ENCODE measurements at regions not wholly inside any gene's neighbourhood (a gene's known extent, or its start where the extent isn't known, plus 50 kb on each side); places are given as distances from the start of the nearest gene placed in this dataset.

DNA sequence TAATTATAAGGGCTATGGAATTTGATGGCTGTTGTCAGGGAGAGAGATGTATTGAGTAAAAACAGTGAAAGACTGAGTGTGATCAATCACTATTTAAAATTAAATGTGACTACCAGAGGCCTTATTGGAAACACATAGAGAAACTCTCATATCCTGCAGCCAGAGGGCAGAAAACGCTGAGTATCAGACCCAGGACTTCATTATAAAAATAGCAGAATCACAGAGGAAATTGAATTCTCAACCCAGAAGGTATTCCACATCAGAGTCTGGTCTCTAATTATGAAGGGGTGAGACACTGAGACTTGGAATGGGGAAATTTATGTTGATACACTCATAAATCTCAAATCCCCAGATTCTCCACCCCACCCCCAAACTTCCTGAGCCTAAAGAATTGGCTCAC, 69.5 kb upstream of the IL6 start:
- DNase-seq, result peak; percentile 24

DNA sequence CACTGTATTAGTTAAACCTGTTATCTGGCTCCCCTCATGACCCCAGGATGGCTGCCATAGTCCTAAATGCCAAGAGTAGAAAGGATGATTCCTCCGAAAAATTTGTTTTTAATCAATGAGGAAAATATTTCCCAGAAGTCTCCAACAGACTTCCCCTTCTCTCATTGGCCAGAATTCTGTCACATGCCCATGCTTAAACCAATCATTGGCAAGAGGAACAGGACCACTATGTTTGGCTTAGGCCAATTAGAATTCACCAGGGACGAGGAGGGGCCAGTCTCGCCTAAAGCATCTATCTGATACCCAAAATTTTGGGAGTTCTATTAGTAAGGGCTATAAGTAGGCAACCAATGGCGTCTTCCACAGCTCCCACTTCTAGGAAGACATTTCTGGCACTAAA, 71.2 kb upstream of the IL6 start:
- DNase-seq, result no peak

DNA sequence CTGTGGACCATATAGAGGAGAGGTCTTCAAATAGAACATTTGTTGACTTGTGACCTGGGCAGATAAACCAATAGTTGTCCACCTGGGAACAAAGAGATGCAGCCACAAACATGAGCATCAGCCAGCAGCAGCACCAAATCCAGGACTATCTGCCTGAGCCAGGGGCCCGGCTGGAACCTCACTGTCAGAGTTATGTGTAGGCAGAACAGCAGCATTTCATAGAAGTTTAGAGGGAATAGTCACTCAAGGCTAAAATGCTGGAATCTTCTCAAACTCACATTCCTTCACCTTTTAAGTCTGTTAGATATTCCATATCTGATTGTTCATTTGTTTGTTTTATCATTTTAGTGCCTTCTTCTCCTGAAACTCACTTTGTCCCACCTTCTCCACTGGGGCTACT, 72.2 kb upstream of the IL6 start:
- DNase-seq, result no peak

DNA sequence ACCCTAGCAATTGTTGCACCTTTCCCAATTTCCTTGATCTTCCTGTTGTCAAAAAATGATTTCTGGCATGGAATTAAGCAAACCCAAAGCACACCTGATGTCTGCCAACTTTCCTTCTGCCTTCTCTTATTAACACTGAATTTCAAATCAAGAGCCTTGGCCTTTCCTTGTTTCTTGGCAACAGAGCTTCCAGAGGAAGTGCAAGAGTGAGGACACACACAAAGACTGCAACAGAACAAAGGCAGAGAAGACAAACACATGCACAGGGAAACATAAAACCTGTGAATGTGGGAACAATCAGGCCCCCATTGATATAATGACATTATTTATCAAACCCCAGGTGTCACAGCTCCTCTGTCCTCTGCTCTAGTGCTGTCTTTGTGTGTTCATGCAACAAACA, 73.0 kb upstream of the IL6 start:
- no peak for DNase-seq

DNA sequence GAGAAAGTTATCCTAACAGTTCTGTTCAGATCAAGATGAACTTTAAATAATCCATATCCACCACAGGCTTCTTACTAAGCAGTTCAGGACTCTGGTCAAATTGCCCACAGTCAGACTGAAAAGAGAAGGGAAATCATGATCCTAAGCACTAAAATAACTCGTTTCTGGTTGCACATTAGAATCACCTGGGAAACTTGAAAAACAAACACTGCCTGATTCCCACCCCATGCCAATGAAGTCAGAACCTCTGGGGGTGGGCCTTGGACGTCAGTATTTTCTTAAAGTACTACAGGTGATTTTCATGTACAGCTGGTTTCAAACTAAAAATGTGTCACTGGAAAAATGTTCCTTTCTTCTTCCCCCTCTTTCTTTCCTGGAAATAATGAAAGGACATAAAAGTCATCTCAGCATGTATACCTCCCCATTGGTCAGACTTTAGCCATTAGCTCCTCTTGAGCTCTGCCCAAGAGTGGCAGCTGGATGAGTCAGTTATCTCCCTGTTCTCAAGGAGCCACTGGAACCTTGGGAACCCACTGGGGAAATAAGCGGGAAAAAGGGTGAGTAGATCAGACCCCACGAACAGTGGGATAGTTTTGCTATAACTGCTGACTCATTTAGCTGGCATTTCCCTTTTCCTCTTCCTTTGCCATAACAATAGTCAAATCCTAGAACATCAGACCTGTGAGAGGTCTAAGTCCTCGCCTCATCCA, 75.3 kb upstream of the IL6 start:
- DNase-seq, result no peak

DNA sequence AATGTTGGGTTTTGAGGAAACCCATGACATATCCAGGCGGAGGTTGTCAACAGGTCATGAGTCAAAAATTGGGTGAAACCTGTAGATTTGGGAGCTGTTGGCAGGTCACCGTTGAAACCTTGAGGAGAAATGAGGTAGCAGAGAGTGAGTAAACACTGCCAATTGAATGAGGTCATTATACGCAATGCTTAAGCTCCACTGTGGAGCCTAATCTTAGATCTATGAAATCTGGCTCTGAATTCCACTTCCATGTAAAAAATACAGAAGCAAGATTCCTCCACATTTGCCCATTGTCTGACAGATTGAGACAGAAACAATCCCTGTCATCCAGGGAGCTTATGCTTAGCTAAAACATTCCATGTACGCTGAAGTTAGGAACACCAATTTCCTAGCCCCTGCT, 76.0 kb upstream of the IL6 start:
- DNase-seq, result no peak

DNA sequence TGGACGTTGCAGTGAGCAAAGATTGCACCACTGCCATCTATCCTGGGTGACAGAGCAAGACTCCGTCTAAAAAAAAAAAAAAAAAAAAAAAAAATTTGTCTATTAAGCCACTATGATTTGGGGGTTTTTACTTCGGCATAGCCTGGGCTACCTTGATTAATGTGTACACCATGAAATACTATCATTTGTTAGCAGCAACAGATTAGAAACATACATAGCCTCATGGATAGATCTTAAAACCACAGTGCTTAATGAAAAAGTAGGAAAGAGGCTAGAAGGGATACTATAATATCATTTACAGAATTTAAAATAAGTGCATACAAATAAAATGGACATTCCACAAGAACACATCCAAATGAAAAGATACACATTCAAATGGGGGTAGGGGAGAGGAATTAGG, 77.3 kb upstream of the IL6 start:
- DNase-seq, result no peak

DNA sequence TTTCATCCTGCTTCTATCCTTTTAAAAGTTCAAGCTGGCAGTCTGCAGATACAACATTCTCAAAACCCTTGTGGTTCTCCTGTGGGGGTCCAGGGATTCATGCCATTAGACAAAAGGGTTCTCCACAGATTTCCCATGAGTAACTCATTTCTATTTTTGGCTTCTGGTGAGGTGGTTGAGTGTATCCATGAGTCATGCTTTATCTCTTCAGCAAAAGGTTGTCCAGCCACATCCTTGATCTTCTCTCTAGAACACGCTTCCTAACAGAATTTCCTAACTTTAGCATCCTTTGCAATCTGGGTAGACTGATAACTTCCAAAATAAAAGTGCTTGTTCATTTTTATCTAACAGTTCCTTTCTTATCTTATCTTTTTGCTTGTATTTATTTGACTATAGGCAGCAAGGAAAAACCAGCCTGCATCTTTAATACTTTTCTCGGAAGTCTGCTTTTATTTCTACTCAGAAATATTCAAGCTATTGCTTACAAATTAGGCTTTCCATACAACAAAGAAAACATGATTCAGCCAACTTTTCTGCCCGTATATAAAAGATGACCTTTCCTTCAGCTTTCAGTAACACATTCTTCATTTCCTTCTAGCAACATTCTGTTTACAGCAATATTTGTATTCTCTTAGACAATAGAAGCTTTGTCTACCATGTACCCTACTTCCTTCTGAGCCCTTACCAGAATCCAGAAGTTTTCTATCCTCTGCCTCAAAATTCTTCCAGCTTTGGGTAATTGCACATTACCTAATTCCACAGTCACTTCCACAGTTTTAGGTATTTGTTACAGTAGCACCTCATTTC, 79.3 kb upstream of the IL6 start:
- DNase-seq, result no peak

DNA sequence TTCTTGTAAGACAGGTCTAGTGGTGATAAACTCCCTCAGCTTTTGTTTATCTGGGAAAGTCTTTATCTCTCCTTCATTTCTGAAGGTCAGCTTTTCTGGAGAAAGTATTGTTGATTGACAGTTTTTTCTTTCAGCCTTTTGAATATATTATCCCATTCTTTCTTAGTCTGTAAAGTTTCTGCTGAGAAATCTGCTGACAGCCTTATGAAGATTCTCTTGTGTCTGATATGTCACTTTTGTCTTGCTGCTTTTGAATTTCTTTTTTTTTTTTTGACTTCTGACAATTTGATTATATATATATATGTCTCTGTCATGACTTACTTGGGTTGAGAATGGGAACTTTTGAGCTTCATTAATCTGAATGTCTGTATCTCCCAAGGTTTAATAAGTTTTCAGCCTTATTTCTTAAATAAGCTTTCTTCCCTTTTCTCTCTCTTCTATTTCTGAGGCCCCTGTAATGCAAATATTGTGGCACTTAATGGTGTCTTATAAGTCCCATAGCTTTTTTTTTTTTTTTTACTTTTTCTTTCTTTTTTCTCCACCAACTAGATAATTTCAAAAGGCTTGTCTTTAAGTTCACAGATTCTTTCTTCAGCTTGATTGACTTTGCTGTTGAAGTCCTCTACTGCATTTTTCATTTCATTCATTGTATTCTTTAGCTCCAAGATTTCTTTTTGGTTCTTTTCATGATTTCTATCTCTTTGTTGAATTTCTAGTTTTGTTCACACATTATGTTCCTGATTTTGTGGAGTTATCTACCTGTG, 81.4 kb upstream of the IL6 start:
- no peak for DNase-seq

DNA sequence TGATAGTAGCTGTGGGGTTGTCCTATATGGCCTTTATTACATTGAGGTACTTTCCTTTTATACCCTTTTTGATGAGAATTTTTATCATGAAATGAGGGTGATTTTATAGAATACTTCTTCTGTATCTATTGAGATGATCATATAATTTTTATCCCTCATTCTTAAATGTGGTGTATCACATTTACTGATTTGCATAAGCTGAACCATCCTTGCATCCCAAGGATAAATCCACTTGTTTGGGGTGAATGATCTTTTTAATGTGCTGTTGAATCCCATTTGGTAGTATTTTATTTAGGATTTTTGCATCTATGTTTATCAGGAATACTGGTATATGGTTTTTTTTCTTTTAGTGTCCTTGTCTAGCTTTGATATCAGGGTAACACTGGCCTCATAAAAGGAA, 84.5 kb upstream of the IL6 start:
- no peak for DNase-seq

DNA sequence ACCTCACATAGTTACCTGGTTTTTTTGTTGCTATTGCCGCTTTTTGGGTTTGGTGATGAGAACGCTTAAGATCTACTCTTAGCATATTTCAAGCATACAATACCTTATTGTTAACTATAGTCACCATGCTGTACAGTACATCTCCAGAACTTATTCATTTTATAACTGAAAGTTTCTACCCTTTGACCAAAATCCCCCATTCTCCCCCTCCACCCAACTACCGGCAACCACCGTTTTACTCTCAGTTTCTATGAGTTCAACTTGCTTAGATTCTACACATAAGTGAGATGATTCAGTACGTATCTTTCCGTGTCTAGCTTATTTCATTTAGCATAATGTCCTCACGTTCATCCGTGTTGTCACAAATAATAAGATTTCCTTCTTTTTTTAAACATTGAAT, 86.7 kb upstream of the IL6 start:
- no peak for DNase-seq

DNA sequence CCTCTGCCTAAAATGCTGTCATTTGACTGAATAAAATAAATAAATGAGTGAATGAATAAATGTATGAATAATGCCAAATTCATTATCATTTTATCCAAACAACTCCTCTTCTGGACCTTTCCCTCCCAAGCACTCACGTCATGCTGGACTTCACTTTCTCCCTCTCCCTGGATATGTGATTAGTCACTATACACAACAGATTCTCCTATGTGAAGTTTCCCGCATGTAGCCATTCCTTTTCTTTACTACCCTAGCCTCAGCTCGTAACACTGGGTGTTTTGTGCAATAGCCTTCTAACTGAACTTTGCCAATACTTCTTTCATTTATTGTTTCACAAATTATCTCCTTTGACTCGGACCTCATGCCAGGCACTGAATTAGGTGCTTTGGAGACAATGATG, 87.6 kb upstream of the IL6 start:
- DNase-seq, result no peak

DNA sequence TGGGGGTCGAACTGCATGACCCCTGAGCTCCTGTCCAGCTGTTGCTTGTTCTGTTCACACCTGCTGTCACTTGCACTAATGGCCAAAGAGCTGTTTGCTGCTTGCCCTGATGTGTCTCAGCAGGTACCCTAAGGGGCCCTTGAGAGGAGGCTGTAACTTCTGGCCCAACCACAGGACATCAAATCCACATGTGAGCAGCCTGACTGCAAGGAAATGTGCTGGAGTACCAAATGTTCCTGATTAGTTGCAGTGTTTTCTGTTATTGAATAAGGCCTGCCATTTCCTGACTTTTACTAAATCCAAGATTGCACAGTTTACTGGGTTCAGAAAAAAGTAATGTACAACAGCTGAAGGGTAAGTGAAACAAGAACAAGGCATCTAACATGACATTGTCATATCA, 91.7 kb upstream of the IL6 start:
- DNase-seq, result no peak

DNA sequence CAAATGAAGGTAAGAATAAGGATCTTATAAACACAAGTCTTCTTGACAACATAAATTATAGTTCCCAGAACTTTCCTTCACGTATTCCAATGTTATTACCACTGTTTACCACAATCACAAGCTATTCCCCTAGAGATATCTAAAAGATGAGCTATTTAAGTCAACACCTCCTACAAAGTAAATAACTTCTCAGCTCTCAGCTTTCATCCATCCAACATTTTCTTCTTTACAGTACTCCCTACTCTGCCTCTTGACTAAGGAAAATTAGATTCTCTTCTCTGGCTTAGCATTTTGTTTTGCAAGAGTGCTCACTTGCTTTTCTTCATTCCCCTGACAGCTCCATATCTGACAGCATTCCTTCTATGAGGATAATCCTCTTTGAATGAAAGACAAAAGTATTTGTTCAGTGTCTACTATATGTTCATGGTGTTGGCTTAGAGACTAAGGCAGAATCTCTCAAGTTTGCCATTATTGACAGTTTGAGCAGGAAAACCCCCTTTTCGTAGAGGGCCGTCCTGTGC, 93.0 kb upstream of the IL6 start:
- no peak for DNase-seq

DNA sequence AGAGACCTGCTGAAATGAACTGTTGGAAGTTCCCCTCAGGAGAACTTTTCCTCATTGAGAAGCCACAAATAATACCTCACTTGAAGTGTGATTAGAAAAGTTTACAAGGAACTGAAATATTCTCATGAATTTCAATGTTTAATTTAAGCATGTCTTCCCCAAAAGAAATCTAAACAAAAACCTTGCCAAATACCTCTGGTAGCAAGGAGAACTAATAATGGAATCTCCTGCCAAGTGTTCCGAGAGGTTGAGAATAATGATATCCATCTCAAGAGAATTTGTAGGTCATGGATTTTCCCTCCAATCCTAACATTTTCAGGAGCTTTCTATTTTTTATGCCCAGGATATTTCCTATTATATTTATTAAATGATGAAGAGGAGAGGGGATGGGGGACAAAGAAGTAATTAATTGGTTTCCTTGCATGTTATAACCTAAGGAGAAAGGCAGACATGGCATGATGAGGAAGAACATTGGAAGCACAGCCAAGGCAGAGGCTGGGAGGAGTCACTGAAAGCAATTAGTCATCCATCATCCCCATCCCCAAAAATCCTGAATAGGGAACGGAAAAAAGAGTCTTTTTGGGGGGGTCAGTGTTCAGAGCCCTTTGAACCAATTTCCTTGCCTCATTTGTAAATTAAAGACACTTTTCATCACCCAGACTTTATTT, 93.6 kb upstream of the IL6 start:
- no peak for DNase-seq

DNA sequence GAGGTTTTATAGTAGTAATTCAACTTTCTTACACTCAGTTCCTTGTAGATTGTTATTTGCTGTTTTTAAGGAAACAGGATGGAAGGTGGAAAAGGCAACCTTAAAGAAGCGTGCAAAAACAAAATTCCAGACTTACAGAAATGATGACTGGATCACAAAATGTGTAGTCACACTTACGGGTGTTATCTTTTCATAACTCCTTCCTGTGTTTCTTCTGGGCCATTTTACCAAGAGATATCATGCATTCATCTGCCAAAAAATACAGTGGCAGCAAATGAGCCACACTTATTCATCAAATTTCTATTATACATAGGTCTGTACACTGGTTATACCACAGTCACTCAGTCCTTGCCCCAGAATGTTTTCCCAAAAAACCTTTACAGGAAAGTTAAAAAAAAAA, 94.3 kb upstream of the IL6 start:
- no peak for DNase-seq

DNA sequence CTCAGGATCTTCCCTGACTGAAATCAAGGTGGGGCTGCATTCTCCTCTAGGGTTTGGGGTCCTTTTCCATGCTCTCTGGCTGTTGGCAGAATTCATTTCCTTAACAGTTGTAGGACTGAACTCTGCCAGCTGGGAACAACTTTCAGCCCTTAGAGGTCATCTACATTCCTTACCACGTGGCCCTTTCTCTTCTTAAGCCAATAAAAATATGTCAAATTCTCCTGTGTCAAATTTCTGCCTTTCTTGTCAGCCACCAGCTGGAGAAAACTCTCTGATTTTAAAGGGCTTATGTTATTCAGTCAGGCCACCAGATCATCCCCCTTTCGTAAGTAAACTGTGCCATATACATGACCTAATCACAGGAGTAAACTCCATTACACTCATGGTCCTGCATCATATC, 95.3 kb upstream of the IL6 start:
- DNase-seq, result no peak

DNA sequence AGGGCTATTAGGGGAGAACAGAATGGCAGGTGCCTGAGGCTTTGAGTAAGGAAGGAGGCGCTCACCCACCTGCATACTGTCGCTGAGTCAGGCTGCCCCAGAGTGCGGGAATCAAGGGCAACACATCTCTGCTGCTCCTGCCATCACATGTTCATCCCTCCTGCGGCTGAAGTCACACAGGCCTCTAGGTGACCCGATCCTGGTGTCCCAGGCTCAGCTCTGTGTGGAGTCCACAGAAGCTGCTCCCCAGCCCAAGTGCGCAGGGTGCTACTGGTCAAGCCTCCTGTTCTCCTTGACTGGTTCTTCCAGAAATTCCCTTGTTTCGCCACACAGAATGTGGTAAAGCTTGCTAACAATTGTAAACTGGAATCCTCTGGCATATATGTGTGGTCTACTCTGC, 96.9 kb upstream of the IL6 start:
- no peak for DNase-seq

DNA sequence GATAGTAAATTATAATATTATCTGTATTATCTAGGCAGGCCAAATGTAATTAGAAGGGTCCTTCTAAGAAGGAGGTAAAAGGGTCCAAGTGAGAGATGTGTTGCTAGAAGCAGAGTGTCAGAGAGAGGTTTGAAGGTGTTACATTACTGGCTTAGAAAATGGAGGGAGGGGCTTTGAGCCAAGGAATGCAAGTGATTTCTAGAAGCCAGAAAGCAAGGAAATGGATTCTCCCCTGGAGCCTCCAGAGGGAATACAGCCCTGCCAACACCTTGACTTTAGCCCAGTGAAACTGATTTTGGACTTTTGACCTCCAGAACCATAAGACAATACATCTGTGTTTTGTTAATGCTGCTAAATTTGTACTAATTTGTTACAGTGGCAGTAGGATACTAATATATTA, 97.9 kb upstream of the IL6 start:
- DNase-seq, result no peak

DNA sequence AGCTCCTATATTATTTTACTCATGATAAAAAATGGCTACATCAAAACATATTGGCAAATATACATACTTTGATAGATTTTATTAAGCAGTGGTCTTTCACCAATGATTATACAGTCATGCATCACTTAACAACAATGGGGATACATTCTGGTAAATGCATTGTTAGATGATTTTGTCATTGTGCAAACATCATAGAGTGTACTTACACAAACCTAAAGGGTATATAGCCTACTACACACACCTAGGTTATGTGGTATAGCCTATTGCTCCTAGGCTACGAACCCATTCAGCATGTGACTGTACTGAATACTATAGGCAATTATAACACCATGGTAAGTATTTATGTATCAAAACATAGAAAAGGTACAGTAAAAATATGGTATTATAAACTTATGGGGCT, 98.9 kb upstream of the IL6 start:
- no peak for DNase-seq

DNA sequence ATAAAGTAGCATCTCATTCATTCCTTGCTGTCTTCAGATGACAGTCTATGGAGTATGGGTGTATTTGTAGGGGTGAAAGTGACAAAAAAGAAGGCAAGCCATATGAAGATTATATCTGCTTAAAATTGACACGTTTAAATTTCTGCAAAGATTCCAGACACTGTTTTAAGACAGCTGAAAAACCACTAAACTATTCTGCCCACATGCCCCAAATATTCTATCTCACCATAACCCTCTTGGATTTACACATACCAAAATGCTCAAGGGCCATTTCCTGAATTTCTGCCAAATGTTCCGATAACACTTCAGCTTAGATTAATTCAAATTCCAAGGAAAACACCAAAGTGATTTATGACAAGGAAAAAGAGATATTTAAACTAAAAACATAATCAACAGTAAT, 99.9 kb upstream of the IL6 start:
- no peak for DNase-seq

DNA sequence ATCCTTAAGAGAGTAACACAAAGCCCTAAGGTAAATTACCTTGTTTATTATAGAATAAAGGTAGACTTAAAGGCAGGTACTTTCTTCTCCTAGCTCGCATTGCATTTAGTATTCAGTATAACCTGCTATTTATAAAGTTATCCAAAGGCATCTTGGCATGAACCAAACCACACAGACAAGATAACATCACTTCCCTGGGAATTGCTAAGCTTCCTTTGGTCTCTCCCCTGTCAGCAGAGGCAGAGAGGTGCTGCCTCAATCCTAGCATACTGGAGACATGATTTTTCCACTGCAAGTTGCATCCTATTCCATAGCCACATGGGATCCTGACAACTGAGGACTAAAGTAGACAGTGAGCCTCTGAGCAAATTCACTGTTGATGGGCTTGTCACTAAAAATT, 101.7 kb upstream of the IL6 start:
- no peak for DNase-seq

DNA sequence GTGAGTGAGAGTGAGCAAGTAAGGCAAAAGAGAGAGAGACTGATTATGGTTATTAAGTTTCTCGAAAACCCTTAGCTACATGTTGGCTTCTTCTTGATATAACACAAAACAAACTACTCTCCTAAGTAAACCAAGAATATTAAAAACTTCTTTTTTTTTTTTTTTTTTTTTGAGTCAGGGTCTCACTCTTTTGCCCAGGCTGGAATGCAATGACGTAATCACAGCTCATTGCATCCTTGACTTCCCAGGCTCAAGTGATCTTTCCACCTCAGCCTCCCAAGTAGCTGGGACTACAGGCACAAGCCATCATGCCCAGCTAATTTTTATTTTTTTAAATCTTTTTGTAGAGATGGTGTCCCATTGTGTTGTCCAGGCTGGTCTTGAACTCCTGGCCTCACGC, 102.2 kb upstream of the IL6 start:
- no peak for DNase-seq

Data from CD4-positive, alpha-beta T cell treated with Interleukin-21 for 1 hour (primary cell).